DOHH2 (cell line): ENCODE measurements at regions not wholly inside any gene's neighbourhood (a gene's known extent, or its start where the extent isn't known, plus 50 kb on each side); places are given as distances from the start of the nearest gene placed in this dataset.

ENCODE experiments used
- H3F3A ChIP-seq: fragments of 200-600 bp; sonication (generic), shearing (Covaris generic); 2 replicates; pipeline ENCODE4 v1.6.0; 2016; ENCODE audit warnings: antibody characterized with exemption, mild to moderate bottlenecking; ENCODE audit not compliant: control insufficient read depth, insufficient read depth
- H3K27ac ChIP-seq: fragments of 200-600 bp; sonication (generic); 2 replicates; pipeline ENCODE4 v1.5.1; 2014; ENCODE audit warnings: low read depth, mild to moderate bottlenecking, low read length, moderate library complexity
- H3K27me3 ChIP-seq: fragments of 200-600 bp; sonication (generic); 2 replicates; pipeline ENCODE4 v1.6.1; 2014; ENCODE audit warnings: mild to moderate bottlenecking, low read length, mixed read lengths; ENCODE audit not compliant: control insufficient read depth
- H3K36me3 ChIP-seq: fragments of 200-600 bp; sonication (generic); 2 replicates; pipeline ENCODE4 v1.6.1; 2014; ENCODE audit warnings: mild to moderate bottlenecking, low read length, moderate library complexity, mixed read lengths; ENCODE audit not compliant: control insufficient read depth
- H3K4me1 ChIP-seq: fragments of 200-600 bp; sonication (generic); 2 replicates; pipeline ENCODE4 v1.6.1; 2014; ENCODE audit warnings: mild to moderate bottlenecking, low read length, mixed read lengths; ENCODE audit not compliant: control insufficient read depth
- H3K4me2 ChIP-seq: fragments of 200-600 bp; sonication (generic); 2 replicates; pipeline ENCODE4 v1.6.0; 2014; ENCODE audit warnings: mild to moderate bottlenecking, low read length, moderate library complexity
- H3K4me3 ChIP-seq: fragments of 200-600 bp; sonication (generic); 2 replicates; pipeline ENCODE4 v1.5.1; 2014; ENCODE audit warnings: mild to moderate bottlenecking, low read length, mixed read lengths
- H3K79me2 ChIP-seq: fragments of 200-600 bp; sonication (generic); 2 replicates; pipeline ENCODE4 v1.6.1; 2014; ENCODE audit warnings: mild to moderate bottlenecking, low read length, mixed read lengths; ENCODE audit not compliant: control insufficient read depth
- H3K9me2 ChIP-seq: fragments of 200-600 bp; sonication (generic); replicated peaks from 2 replicates; pipeline ENCODE4 v1.6.1; 2014; ENCODE audit warnings: mild to moderate bottlenecking, low read length, mixed read lengths; ENCODE audit not compliant: control insufficient read depth
- H3K9me3 ChIP-seq: fragments of 200-600 bp; sonication (generic); 2 replicates; pipeline ENCODE4 v1.6.1; 2014; ENCODE audit warnings: antibody characterized with exemption, low read length, mixed read lengths; ENCODE audit not compliant: control insufficient read depth, insufficient read depth
- H4K20me1 ChIP-seq: fragments of 200-600 bp; sonication (generic); 2 replicates; pipeline ENCODE4 v1.6.0; 2014; ENCODE audit warnings: low read depth, mild to moderate bottlenecking, antibody characterized with exemption, low read length, moderate library complexity; ENCODE audit not compliant: control insufficient read depth, insufficient read depth
- CTCF ChIP-seq: fragments of 200-600 bp; sonication (generic); IDR thresholded peaks from one replicate; pipeline ENCODE4 v1.5.1; 2014; ENCODE audit warnings: antibody characterized with exemption, mild to moderate bottlenecking, low read depth, low read length; ENCODE audit not compliant: poor library complexity, severe bottlenecking
- EZH2phosphoT487 ChIP-seq: fragments of 200-600 bp; sonication (generic); IDR thresholded peaks from 2 replicates; pipeline ENCODE4 v1.6.1; 2017; ENCODE audit warnings: borderline replicate concordance, mild to moderate bottlenecking, antibody characterized with exemption, low read length, moderate library complexity, mixed read lengths

DNA sequence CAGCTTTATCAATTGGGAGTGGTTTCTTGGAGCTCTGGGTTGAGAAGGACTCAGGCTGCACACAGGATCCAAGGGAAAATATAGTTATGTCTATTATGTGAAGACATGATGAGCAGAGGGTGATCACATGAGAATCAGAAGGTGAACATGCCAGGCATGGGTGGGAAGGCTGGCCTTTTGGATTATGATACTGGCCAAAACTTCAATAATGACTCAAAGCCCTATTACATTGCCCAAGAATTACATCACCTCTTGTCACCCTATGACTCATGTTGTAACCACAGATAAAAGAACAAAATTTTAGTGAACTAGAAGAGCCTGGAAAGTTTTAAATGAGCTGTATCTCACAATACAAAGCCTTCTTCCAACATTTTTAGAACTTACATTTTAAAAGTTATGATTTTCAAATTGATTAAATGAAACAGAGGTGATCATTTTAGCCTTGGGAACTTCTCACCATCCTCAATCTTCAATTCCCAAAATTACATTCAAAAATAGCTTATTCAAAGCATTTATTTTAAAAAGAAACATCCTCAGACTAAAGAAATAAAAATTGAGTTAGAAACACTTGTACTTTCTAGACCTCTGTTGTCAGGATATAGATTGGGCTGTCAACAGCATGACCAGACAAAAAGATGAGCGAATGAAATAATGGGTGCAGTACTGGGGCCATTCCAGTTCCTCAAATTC lies 428.3 kb downstream of the MBD2 start:
- no peaks in the 10 kb centered on the region for H3K4me1 ChIP-seq
- TF ChIP-seq CTCF = no peak
- no peak for TF ChIP-seq EZH2phosphoT487
- no peaks in the 10 kb centered on the region for H3K79me2 ChIP-seq
- H4K20me1 ChIP-seq = no peaks in the 10 kb centered on the region
- H3K27ac ChIP-seq = no peak overlapping the region
- no peak overlapping the region for H3K4me2 ChIP-seq
- no peaks in the 10 kb centered on the region for H3K9me2 ChIP-seq
- H3K27me3 ChIP-seq = no peaks in the 10 kb centered on the region
- no peaks in the 10 kb centered on the region for H3F3A ChIP-seq
- H3K9me3 ChIP-seq = no peaks in the 10 kb centered on the region
- no peak overlapping the region for H3K4me3 ChIP-seq
- no peaks in the 10 kb centered on the region for H3K36me3 ChIP-seq

DNA sequence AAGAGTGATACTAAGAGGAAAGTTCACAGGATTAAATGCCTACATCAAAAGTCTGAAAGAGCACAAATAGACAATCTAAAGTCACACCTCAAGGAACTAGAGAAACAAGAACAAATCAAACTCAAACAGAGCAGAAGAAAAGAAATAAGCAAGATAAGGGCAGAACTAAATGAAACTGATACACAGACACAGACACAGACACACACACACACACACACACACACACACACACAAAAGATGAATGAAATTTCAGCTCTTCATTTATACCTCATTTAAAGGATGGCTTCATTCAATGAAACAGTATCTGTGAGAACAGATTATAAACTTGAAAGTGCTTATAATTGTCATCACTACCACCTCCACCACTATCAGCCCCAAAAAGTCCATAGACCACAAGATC lies 428.9 kb downstream of the MBD2 start:
- Histone ChIP-seq H4K20me1 (no peaks in the 10 kb centered on the region), H3K4me3 (no peak overlapping the region), H3K27ac (no peak overlapping the region), H3K9me3 (no peaks in the 10 kb centered on the region), H3K4me1 (no peaks in the 10 kb centered on the region), H3K36me3 (no peaks in the 10 kb centered on the region), H3K27me3 (no peaks in the 10 kb centered on the region), H3K79me2 (no peaks in the 10 kb centered on the region), H3F3A (no peaks in the 10 kb centered on the region), H3K4me2 (no peak overlapping the region), H3K9me2 (no peaks in the 10 kb centered on the region)
- TF ChIP-seq CTCF = no peak
- no peak for TF ChIP-seq EZH2phosphoT487

GRCh38 chr18:53795061-53795460 lies 429.4 kb downstream of the MBD2 start:
- no peaks in the 10 kb centered on the region for H3F3A ChIP-seq
- H3K27me3 ChIP-seq = no peaks in the 10 kb centered on the region
- no peak overlapping the region for H3K27ac ChIP-seq
- no peaks in the 10 kb centered on the region for H4K20me1 ChIP-seq
- no peaks in the 10 kb centered on the region for H3K4me1 ChIP-seq
- no peak for TF ChIP-seq CTCF
- TF ChIP-seq EZH2phosphoT487 = no peak
- no peaks in the 10 kb centered on the region for H3K9me3 ChIP-seq
- no peak overlapping the region for H3K4me2 ChIP-seq
- no peaks in the 10 kb centered on the region for H3K79me2 ChIP-seq
- H3K36me3 ChIP-seq = no peaks in the 10 kb centered on the region
- no peaks in the 10 kb centered on the region for H3K9me2 ChIP-seq
- no peak overlapping the region for H3K4me3 ChIP-seq
